ENCODE measurements at regions not wholly inside any gene's neighbourhood (a gene's known extent, or its start where the extent isn't known, plus 50 kb on each side); places are given as distances from the start of the nearest gene placed in this dataset.

DNA sequence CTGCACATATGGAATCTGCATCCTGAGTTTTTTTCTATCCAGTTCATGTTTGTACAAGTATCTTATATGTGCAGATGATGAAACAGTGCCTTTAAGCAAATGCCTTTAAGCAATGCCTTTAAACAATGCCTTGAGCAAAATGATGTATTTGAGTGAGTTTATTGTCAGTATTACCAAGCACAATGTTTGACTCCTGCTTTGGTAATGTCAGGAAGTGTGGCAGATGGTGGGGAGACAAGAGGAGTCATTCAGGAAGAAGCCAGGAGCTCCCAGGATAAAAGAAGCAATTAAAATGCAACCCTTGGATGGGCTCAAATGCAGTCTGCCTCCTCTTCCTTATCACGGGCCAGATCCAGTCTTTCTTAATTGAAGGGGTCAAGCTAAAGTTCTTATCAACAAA lies 108.7 kb upstream of the KCNJ15 start:
- DNase-seq (ENCODE audit: low read depth, low spot score) = no peak

DNA sequence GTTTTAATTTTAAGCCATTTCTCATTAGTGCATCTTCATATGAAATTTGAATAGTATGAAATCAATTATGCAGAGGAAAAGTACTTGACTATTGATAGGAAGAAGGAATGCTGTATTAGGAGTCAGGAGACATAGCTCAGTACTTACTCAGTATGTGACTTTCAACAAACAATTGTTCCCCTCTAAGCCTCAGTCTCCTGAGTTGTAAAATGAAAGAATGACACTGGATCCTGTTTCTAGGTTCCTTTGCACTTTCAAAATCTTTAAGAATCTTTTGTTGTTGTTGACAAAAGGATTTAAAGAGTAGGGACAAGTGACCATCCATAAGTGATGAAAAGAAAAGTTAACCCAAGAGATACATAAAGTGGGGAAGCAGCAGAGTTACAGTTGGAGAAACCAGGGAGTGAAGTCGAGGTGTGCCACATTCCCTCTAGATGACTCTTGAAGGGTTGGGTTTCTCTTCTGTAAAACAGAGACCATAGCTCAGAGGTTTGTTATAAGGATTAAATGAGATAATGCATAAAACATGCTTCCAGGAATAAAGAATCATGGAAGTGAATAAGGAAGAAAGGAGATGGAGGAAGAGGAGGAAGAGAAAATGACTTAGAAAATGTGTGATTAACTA lies 105.7 kb upstream of the KCNJ15 start:
- DNase-seq (ENCODE audit: low read depth, low spot score) = no peak

DNA sequence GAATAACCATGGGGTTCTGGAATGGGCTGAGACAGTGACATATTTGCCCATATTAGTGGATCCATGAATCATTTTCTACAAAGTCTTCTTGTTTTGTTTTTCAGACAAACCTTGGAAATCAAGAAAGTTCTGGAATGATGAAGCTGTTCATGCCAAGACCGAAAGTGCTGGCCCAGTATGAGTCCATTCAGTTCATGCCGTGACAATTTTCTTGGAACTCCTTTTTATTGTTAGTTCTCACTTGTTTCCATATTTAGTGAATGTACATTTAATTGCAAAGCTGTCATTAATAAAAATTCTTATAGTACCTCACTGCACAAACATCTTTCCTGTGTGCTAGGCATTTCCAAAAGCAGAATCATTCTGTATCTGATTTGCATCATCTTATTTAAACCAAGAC lies 100.6 kb upstream of the KCNJ15 start:
- no peak for DNase-seq (ENCODE audit: low read depth, low spot score)

DNA sequence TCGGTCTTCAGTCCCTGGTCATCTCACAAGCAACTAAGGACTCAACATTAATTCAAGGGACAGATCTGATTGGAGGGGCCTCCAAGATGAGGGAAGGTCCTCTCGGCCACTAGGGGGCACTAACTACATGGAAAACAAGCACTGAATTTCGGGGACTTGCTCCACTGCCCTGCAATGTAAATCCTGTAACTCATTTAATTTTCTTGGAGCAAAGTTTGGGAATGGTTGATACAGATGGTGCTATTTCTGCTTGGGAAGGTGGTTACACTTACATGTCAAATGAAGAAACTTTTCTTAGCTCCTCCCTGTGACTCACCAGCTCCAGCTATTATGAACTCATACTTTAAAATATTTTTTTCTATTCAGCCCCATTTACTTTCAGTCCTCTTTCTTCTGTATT lies 97.4 kb upstream of the KCNJ15 start:
- peak; percentile 14 for DNase-seq (ENCODE audit: low read depth, low spot score)

DNA sequence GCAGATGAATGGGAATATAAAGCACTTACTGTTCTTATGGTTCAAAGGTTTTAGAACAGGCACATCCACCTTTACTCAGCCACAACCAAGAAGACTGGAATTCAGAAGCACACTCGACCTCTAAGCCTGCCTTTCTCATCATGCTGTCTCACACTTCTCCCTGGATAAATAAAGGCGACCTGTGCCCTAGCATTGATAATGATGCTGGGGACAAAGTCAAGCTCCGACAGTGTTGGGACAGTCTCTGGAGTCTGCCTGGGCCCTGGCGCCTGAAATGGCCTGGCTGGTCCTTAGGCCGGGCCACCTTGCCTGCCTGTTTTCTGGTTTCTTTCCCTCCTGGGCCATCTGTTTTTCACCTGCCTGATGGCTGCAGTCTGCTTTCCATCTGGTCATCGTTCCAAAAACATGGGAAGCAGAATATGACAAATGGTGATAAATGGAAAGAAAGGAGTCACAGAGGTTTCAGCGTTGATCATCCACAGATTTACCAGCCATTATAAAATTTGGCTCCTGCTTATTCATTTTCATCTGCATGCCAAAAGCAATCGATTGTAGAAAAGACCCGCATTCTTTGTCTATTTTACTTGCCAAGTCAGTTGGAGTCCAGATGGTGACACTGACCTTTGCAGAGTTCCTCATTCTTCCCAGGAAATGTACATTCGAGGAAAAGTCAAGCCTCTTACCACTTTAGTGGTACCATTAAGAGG lies 91.2 kb upstream of the KCNJ15 start:
- no peak for DNase-seq (ENCODE audit: low read depth, low spot score)

DNA sequence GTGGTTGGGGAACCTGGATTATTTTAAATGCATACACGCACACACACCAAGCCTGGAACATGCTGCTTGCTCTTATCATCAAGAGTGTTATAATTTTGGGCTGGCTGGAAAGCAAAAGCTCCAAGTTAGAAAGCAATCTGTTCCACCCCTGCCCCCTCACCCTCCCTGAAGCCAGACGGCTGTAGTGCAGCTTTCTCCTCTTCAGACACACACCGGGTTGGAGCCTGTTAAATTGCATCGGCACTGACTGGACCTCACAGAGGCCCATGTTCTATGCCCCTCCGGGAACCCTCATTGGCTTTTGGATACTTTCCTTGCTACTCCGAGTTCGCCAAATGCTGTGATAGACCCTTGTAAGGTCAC lies 90.6 kb upstream of the KCNJ15 start:
- DNase-seq (ENCODE audit: low read depth, low spot score) = no peak

DNA sequence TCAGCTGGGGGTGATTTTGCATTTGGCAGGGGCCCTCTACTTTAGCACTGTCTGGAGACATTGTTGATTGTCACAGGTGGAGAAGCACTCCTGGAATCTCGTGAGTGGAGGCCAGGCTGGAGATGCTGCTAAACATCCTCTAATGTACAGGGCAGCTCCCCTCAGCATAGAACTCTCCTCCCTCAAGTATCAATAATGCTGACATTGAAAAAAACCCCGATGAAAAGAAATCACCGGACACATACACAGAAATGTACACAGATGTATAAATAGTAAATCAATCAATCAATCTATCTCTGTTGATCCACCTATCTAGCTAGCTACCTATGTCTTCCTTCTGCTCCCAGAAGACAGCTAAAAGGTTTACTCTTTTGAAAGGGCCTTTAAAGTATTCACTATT lies 89.4 kb upstream of the KCNJ15 start:
- no peak for DNase-seq (ENCODE audit: low read depth, low spot score)

DNA sequence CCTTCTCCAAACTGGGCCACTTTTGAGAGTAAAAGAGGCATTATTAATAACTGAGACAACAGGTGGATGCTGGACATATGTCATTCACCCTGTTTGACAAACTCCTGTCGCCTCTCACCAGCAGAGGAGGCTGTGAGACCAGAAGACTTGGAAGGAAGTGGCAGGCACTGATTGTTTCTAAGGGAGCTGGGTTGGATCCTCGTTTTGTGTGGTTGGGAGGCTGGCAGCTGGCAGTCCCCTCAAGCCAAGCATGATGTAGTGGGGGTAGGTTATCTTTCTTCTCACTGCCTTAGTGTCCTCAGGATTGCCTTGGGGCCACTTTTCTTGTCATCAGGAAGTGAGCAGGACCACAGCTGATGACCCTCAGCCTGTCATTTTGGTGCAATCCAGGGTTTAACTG lies 86.5 kb upstream of the KCNJ15 start:
- no peak for DNase-seq (ENCODE audit: low read depth, low spot score)

DNA sequence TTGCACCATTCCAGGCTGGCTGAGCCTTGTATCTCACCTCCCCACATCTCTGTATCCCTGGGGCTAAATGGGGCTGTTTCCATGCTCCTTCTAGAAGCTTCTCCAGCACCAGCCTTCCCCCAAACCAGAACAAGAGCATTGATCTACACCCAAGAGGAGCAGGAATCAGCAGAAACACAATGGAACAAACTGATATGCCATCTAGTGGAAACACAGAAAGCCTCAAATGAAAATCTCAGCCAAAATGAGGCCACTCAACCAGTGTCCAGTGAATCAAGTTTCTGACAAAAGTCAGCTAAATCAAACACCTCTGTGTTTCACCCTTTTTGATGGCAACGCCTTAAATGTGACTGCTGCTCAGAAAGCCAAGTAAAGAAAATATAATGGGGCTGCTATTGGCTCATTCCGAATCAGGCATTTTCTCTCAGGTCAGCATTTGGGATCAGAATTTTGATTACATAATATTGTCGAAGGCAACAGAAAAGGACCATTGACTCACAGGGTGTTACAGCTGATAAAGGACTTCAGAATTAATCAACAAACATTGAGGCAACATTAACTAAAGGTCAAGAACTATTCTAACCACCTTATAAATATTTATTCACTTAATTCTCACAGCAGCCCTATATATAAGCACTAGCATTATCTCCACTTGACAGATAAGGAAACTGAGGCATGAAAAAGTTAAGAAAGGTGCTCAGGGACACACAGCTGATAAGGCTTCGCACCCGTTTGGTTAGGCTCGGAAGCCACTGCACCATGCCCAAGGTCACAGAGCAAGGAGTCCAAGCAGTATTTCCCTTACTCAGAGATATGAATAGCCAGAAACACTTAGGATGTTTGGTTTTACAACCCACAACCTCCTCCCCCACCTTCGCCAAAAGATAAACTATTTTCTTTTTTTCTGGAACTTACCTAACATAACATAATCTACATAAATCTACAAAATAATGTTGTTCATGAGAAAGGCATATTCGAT lies 85.8 kb upstream of the KCNJ15 start:
- DNase-seq (ENCODE audit: low read depth, low spot score) = no peak

DNA sequence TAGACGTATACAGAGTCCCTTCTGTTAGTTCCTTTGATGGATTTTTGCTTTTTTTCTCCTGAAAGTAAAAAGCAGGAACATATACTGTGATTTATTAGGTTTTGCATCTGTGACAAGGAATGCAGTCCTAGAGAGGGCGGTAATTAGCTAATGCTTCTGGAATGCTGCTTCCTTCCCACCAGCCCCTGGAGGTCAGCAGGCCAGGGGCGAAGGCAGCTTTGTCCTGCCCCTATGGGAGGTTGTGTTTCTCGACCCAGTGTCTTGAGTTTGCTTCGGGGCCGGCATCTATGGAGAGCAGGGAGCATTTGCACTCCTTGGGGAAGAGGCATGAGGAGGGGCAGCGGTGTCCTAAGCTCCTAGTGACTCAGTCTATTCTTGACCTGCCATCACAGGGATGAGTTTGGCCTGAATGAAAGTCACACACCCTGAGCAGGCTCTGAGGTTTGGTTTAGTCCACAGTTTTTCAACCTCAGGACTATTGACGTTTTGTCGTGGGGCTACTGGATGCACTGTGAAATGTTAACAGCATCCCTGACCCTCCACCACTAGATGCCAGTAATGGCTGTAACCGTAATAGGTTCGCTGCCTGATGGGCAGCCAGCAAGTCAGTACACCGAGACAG lies 85.0 kb upstream of the KCNJ15 start:
- no peak for DNase-seq (ENCODE audit: low read depth, low spot score)

DNA sequence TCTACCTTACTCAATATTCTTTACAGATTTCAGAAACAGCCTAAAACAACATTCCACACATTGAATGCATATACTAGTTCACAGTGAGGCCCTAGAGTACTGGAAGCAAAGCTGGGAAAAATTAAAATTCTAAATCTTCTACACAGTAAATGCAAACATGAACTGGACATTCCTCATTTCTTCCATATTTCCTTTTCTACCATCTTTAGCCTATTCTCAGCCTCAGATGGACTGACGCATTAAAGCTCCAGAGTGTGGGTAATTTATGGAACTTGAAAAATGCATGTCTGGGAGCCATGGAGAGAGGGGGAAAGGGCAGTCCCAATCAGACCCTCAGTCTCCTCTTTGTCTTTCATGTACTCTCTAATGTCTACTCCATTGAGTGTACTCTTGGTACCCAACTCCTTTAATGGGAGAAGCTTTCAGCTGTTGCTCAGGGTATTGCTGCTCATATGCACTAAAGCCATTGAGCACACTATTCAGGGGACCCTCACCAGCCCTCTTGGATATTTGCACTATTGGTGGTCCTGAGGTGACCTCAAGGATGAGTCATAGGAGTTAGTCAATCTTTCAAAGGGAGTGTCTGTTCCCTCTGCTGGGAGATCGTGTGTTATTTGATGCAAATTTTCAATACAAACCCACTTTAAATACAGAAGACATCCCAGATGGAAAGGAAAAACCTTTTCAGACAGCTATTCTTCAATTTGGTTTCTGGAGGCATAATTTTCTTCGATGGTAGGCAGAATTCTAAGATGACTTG lies 83.3 kb upstream of the KCNJ15 start:
- DNase-seq (ENCODE audit: low read depth, low spot score) = no peak

DNA sequence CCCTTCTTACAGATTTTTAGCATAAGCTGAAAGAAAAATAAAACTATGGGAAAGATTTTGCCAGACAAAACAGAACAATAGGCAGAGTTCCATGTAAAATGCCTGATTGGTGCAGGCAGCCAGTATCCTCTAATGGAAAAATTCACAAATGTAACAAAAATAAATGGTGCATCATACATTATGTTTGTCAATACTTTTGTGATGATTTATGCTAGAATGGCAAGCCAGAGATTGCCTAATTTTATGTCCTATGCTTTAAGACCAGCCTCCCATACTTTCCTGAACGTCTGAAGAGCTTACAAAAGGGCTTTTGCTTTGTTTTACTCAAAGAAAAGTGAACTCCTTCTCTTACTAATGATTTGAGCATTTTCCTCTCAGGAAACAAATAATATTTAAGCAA lies 81.5 kb upstream of the KCNJ15 start:
- no peak for DNase-seq (ENCODE audit: low read depth, low spot score)

DNA sequence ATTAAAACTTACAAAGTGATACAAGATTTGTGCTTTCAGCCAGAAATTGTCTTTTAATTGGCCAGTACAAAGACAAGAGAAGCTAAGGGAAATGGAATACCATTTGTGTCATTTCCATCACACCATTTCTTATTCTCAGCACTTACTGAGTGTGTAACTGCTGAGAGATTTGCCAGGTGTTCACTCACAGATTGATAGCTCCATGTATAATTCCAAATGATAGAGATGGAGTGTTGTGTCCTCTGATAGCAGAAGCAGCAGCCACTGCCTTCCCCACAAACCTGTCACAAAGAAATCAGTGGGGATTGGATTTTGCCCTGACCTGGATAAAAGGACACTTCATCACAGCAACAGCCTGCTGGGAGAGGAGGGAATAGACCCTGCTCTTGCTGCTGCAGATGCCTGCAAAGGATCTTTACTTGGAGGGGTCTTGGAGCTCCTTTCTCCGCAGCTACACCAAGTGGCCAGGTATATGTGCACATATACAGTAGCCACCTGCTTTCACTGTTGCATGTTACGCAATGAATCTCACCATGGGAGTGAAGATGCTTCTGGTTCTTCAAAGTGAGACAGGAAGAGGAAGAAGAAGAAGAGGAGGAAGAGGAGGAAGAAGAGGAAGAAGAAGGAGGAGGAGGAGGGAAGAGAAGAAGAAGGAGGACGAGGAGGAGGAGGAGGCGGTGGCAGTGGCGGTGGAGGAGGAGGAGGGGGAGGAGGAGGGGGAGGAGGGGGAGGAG lies 78.7 kb upstream of the KCNJ15 start:
- DNase-seq (ENCODE audit: low read depth, low spot score) = no peak

DNA sequence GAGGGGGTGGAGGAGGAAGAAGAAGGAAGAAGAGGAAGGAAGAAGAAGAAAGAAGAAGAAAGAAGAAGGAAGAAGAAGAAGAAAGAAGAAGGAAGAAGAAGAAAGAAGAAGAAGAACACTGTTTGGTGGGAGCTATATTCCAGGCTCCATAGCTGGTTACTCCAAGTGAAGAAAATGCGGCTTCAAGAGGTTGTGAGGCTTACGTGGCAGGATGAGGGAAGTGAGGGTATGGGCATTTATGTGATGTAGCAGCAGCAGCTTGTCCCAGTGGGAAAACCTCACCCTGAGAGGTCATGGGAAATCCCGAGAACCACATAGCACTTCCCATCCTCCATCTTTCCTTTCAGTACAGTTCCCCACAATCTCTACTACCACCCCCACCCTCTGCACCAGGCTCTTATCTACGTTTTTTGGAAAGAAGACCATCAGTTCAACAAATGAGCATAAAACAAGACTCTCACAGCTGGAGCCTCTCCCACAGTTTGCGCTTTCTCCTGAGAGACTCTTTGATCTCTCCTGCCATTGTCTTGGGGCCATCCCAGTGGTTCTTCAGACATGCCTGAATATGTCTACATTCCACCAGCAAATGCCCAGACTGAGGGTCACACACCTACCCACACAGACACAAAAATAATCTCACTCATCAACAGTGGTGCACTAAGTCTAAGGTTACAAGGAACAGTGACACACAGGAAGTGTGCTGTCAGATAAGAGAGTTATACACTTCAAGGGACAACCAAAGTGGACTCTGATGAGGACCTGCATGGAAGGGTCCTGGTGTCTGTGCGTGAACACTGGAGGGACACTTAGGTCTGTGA lies 77.9 kb upstream of the KCNJ15 start:
- DNase-seq (ENCODE audit: low read depth, low spot score) = no peak

DNA sequence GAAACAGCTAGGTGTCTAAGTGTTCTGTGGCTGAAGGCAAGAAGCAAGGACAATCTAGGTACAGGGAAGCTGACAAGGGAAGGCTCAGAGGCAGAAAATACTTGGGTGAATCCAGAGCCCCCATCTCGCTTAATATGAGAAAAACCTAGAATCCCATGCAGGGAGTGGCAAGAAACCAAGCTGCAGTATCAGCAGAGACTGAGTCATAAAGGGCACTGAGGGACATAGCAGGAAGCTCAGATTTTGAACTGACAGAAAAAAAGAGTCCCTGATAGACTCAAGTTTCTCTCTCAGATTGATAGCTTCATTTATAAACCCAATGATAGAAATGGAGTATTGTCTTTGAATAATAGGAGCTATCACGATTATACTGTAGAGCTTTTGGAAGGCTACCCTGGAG lies 77.3 kb upstream of the KCNJ15 start:
- no peak for DNase-seq (ENCODE audit: low read depth, low spot score)

DNA sequence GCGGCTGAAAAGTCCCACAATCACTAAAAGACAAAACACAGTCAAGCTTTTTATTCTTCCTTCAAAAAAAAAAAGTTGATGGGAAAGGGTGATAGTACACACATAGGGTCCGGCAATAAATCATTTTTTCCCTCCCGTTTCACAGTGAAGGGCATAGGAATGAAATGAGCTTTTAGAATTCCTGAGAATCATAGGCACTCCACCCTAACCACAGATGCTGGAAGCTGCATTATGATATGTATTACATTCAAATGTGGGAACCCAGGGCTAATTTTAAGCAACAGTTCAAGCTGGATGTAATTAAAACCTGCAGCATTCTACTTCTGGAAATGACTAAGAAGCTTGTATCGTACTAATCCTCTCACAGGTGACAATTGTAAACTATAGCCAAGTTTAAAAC lies 75.7 kb upstream of the KCNJ15 start:
- DNase-seq (ENCODE audit: low read depth, low spot score) = no peak

DNA sequence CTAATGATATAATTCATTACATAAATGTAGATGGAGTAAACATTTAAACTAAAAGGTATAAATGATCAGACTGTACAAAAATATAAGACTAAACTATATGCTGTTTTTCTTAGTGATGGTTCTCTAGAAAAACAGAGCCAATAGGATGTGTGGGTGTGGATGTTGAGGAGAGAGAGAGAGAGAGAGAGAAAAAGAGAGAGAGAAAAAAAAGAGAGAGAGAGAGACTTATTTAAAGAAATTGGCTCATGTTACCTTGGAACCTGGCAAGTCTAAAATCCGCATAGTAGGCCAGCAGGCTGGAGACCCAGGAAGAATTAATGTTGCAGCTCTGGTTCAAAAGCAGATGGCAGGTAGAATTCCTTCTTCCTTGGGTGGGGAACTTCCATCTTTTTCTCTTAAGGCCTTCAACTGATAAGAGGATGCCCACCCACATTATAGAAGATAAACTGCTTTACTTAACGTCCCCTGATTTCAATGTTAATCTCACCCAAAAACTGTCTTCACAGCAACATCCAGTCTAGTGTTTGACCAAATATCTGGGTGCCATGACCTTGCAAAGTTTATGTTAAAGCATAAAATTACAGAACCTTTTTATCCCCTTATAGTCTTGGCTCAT lies 74.3 kb upstream of the KCNJ15 start:
- DNase-seq (ENCODE audit: low read depth, low spot score) = no peak

DNA sequence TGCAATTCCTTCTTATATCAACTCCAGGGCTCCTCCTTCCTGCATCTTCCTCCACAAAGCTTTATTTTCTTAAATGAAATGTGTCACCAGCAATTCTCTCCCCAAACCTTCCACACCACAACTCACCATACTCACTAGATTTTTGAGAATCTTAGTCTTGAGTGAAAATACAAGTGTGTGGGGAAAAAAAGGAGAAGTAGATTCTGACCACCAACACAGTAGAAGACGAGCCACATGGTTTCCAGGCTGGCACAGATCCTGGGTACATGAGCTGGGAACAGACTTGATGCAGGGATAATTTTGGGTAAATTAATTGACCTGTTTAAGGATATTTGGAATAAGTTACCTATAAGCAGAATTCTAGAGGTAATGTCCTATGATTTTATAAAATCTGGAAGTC lies 72.8 kb upstream of the KCNJ15 start:
- DNase-seq (ENCODE audit: low read depth, low spot score) = no peak

DNA sequence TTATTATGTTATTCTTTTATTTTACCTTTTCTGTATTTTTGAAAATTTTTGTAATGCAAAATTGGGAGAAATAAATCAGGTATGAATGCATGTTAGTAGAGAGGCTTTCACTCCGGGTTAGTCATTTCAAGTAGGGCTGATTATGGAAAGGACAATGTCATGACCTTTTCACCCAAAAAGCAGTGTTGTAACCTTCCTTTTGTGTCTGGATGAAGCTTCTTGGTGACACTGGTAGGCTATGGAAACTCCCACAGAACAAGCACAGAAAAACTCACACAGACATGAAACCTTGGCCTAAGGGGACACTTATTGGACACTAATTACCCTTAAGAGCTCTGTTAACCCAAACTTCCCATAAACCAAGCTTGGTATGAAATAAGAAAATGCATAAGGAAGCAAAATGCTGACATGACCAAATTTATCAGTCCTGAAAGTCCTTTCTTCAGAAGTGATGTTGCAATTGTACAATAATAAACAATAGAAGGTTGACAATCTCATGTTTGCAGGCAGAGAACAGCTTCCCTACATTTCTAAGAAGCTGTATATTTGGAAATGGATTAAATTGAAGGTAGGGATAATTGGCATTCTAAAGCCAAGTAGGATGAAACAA lies 70.0 kb upstream of the KCNJ15 start:
- no peak for DNase-seq (ENCODE audit: low read depth, low spot score)

All from activated naive CD8-positive, alpha-beta T cell treated with anti-CD3 and anti-CD28 coated beads, Interleukin-2, amount 50 U/mL, for 16 hours (primary cell).